ENCODE measurements at regions not wholly inside any gene's neighbourhood (a gene's known extent, or its start where the extent isn't known, plus 50 kb on each side); places are given as distances from the start of the nearest gene placed in this dataset.

GRCh38 chr11:123258877-123259276 lies 63.8 kb upstream of the CLMP start:
- no peak for DNase-seq (ENCODE audit: low read depth in 2 of 2)

GRCh38 chr11:123257370-123257769 lies 62.3 kb upstream of the CLMP start:
- DNase-seq (ENCODE audit: low read depth in 2 of 2): no peak

- no peak for DNase-seq (ENCODE audit: low read depth in 2 of 2)
These were observed 60.9 kb upstream of the CLMP start for GRCh38 chr11:123255909-123256308.

- DNase-seq (ENCODE audit: low read depth in 2 of 2): no peak
These were observed 59.3 kb upstream of the CLMP start for GRCh38 chr11:123254357-123254756.

GRCh38 chr11:123253911-123254310 lies 58.9 kb upstream of the CLMP start:
- DNase-seq (ENCODE audit: low read depth in 2 of 2): no peak

GRCh38 chr11:123253223-123253622 lies 58.2 kb upstream of the CLMP start:
- DNase-seq (ENCODE audit: low read depth in 2 of 2): no peak

- no peak for DNase-seq (ENCODE audit: low read depth in 2 of 2)
These were observed 56.8 kb upstream of the CLMP start for GRCh38 chr11:123251657-123252344.

GRCh38 chr11:123250892-123251656 lies 56.0 kb upstream of the CLMP start:
- no peak for DNase-seq (ENCODE audit: low read depth in 2 of 2)

- DNase-seq (ENCODE audit: low read depth in 2 of 2): no peak
These were observed 54.3 kb upstream of the CLMP start for GRCh38 chr11:123249354-123249753.

GRCh38 chr11:123247813-123248379 lies 52.8 kb upstream of the CLMP start:
- DNase-seq (ENCODE audit: low read depth in 2 of 2): no peak

- no peak for DNase-seq (ENCODE audit: low read depth in 2 of 2)
These were observed 52.4 kb upstream of the CLMP start for GRCh38 chr11:123247496-123247799.

GRCh38 chr11:123246749-123247495 lies 51.9 kb upstream of the CLMP start:
- DNase-seq (ENCODE audit: low read depth in 2 of 2): no peak

GRCh38 chr11:123245567-123245966 lies 50.5 kb upstream of the CLMP start:
- DNase-seq (ENCODE audit: low read depth in 2 of 2): no peak

All from fibroblast of skin of left quadriceps (primary cell).